Mesothelial cell of epicardium (in vitro differentiated cells): ENCODE measurements at regions not wholly inside any gene's neighbourhood (a gene's known extent, or its start where the extent isn't known, plus 50 kb on each side); places are given as distances from the start of the nearest gene placed in this dataset.

Source experiments
- DNase-seq, 2 experiments: peaks; one replicate each; pipeline ENCODE4 v3.0.0; 2021; ENCODE audit warnings: low spot score in 2 of 2; ENCODE audit not compliant: unreplicated experiment in 2 of 2
- H3K27ac Mint-ChIP-seq: 2 replicates; pipeline ENCODE4 v1.8.0; 2021; ENCODE audit warnings: mixed read lengths
- H3K27me3 Mint-ChIP-seq: 2 replicates; pipeline ENCODE4 v1.8.0; 2021; ENCODE audit warnings: low read depth, mixed read lengths
- H3K36me3 Mint-ChIP-seq: 2 replicates; pipeline ENCODE4 v1.8.0; 2021; ENCODE audit warnings: mixed read lengths
- H3K4me1 Mint-ChIP-seq: 2 replicates; pipeline ENCODE4 v1.8.0; 2021; ENCODE audit warnings: mixed read lengths
- H3K4me3 Mint-ChIP-seq: 2 replicates; pipeline ENCODE4 v1.8.0; 2021; ENCODE audit warnings: mild to moderate bottlenecking, moderate library complexity, mixed read lengths
- H3K9me3 Mint-ChIP-seq: 2 replicates; pipeline ENCODE4 v1.8.0; 2021; ENCODE audit warnings: mixed read lengths
- CTCF ChIP-seq: fragments of 200-600 bp; sonication (generic); IDR thresholded peaks from one replicate; pipeline ENCODE4 v1.5.0; 2021; ENCODE audit warnings: antibody characterized with exemption; ENCODE audit not compliant: unreplicated experiment

- Mint-ChIP-seq H3K4me3 (no peak overlapping the region), H3K36me3 (no peaks in the 10 kb centered on the region), H3K27ac (no peak overlapping the region), H3K9me3 (peaks cover 21% of the 10 kb centered on the region), H3K4me1 (no peaks in the 10 kb centered on the region), H3K27me3 (peaks cover 40% of the 10 kb centered on the region)
- TF ChIP-seq CTCF = no peak
- peak in 1 of 2 experiments; percentile 22 for DNase-seq
Observed at GRCh38 chr2:239890206-239890746, 134.9 kb downstream of the NDUFA10 start.

GRCh38 chr2:239889641-239890121, 135.5 kb downstream of the NDUFA10 start:
- no peak overlapping the region for H3K4me3 Mint-ChIP-seq

GRCh38 chr2:239887604-239888003, 137.5 kb downstream of the NDUFA10 start:
- peaks cover 32% of the 10 kb centered on the region for H3K9me3 Mint-ChIP-seq
- no peak overlapping the region for H3K4me3 Mint-ChIP-seq
- no peak for DNase-seq
- H3K4me1 Mint-ChIP-seq = no peaks in the 10 kb centered on the region
- TF ChIP-seq CTCF = no peak
- peaks cover 5% of the 10 kb centered on the region for H3K36me3 Mint-ChIP-seq
- peaks cover 16% of the 10 kb centered on the region for H3K27me3 Mint-ChIP-seq
- H3K27ac Mint-ChIP-seq = no peak overlapping the region

More at GRCh38 chr2:239889641-239890121, 135.5 kb downstream of the NDUFA10 start:
- H3K36me3 Mint-ChIP-seq = peaks cover 4% of the 10 kb centered on the region
- peaks cover 26% of the 10 kb centered on the region for H3K9me3 Mint-ChIP-seq
- peaks cover 34% of the 10 kb centered on the region for H3K27me3 Mint-ChIP-seq
- no peaks in the 10 kb centered on the region for H3K4me1 Mint-ChIP-seq
- no peak for TF ChIP-seq CTCF
- H3K27ac Mint-ChIP-seq = no peak overlapping the region
- DNase-seq = peak in 1 of 2 experiments; percentile 27

DNA sequence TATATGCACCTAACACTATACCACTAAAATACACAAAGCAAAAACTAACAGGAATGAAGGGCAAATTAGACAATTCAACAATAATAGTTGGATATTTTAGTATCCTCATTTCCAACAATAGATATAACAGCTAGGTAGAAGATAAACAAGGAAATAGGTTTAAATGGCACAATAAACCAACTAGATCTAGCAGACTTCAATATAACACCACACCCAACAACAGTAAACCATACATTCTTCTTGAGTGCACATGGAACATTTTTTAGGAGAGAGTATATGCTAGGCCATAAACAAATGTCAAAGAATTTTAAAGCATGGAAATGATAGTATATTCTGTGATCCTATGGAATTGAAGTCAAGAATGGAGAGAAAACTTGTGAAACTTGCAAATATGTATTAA, 138.4 kb downstream of the NDUFA10 start:
- H3K4me3 Mint-ChIP-seq = no peak overlapping the region
- peaks cover 8% of the 10 kb centered on the region for H3K4me1 Mint-ChIP-seq
- H3K9me3 Mint-ChIP-seq = peaks cover 32% of the 10 kb centered on the region
- no peak for TF ChIP-seq CTCF
- peaks cover 5% of the 10 kb centered on the region for H3K36me3 Mint-ChIP-seq
- H3K27ac Mint-ChIP-seq = no peak overlapping the region
- no peak for DNase-seq
- H3K27me3 Mint-ChIP-seq = peaks cover 11% of the 10 kb centered on the region

DNA sequence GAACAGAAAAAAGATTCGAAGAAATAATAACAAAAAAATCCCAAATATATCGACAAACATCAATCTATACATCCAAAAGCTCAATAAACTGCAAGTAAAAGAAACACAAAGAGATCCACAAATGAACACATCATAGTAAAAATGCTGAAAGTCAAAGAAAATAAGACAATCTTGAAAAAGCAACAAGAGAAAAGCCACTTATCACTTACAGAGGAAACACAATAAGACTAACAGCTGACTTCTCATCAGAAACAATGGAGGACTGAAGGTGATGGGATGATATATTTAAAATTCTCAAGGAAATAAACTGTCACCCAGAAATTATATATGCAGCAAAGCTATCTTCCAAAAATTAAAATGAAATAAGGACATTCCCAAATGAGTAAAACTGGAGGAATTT, 140.3 kb downstream of the NDUFA10 start:
- no peak for DNase-seq
- Mint-ChIP-seq H3K27ac (no peak overlapping the region), H3K9me3 (peaks cover 32% of the 10 kb centered on the region), H3K4me3 (no peak overlapping the region), H3K36me3 (peaks cover 5% of the 10 kb centered on the region), H3K27me3 (peaks cover 7% of the 10 kb centered on the region), H3K4me1 (peaks cover 24% of the 10 kb centered on the region)
- no peak for TF ChIP-seq CTCF

DNA sequence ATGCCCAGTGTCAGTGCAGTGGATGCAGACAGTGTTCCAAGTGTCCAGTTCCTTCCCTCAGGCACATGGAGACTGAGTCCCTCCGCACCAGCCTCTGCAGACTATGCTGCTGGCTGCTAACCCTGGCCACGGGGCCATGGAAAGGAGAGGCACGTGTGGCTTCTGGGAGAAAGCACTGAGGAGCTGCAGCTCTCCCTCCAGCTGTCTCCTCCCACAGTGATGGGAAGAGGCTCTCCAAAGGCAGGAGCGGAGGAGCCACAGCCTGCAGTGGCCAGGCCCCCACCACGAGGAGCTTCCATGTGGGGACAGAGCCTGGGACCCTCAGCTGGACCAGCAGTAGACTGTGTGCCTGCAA, 141.1 kb downstream of the NDUFA10 start:
- Mint-ChIP-seq H3K27me3 (no peaks in the 10 kb centered on the region), H3K9me3 (peaks cover 32% of the 10 kb centered on the region), H3K36me3 (peaks cover 5% of the 10 kb centered on the region), H3K4me3 (no peak overlapping the region), H3K27ac (no peak overlapping the region), H3K4me1 (peaks cover 30% of the 10 kb centered on the region)
- no peak for TF ChIP-seq CTCF
- DNase-seq = peak in 1 of 2 experiments; percentile 16
